HG02973 (cell line): ENCODE measurements at regions not wholly inside any gene's neighbourhood (a gene's known extent, or its start where the extent isn't known, plus 50 kb on each side); places are given as distances from the start of the nearest gene placed in this dataset.

ENCODE experiments used
- ATAC-seq: cut with Tn5 transposase; IDR thresholded peaks from one replicate; pipeline ENCODE4 v1.9.1; 2021; ENCODE audit warnings: moderate library complexity; ENCODE audit not compliant: unreplicated experiment

GRCh38 chr6:6518631-6519427, 69.7 kb upstream of the LY86 start:
- ATAC-seq, result no peak

GRCh38 chr6:6521961-6522482, 66.5 kb upstream of the LY86 start:
- ATAC-seq, result no peak

- no peak for ATAC-seq
Measured at GRCh38 chr6:6522709-6523108, 65.8 kb upstream of the LY86 start.

- ATAC-seq, result no peak
Measured at GRCh38 chr6:6524951-6525350, 63.6 kb upstream of the LY86 start.

- no peak for ATAC-seq
Measured at GRCh38 chr6:6525933-6526332, 62.6 kb upstream of the LY86 start.

- no peak for ATAC-seq
Measured at GRCh38 chr6:6529275-6529674, 59.2 kb upstream of the LY86 start.

GRCh38 chr6:6533176-6533575, 55.3 kb upstream of the LY86 start:
- no peak for ATAC-seq

- no peak for ATAC-seq
Measured at GRCh38 chr6:6534399-6534798, 54.1 kb upstream of the LY86 start.

- no peak for ATAC-seq
Measured at GRCh38 chr6:6537488-6538260, 50.8 kb upstream of the LY86 start.

- ATAC-seq, result no peak
Measured at GRCh38 chr6:6538261-6538660, 50.3 kb upstream of the LY86 start.
